K562 (cell line): ENCODE measurements at regions not wholly inside any gene's neighbourhood (a gene's known extent, or its start where the extent isn't known, plus 50 kb on each side); places are given as distances from the start of the nearest gene placed in this dataset.

Source experiments
- AFF1 ChIP-seq, 2 experiments: fragments of 450-650 bp; IDR thresholded peaks; 2 replicates each; pipeline ENCODE4 v1.6.1; 2018; ENCODE audit warnings: mild to moderate bottlenecking in 2 of 2, low read depth in 1 of 2; ENCODE audit not compliant: partially characterized antibody in 2 of 2
- BACH1 ChIP-seq: fragments of 200-800 bp; sonication (Bioruptor generic); IDR thresholded peaks from 2 replicates; pipeline ENCODE4 v1.6.1; 2016; ENCODE audit warnings: missing genetic modification characterization, missing compliant biosample characterization
- ELK3 ChIP-seq: fragments of 450-650 bp; formaldehyde crosslinking; IDR thresholded peaks from 2 replicates; pipeline ENCODE4 v1.4.0; 2020; ENCODE audit warnings: mild to moderate bottlenecking
- NKRF ChIP-seq: fragments of 450-650 bp; IDR thresholded peaks from 2 replicates; pipeline ENCODE4 v1.6.1; 2016; ENCODE audit warnings: borderline replicate concordance
- STAT5B ChIP-seq: fragments of 250-450 bp; sonication (Bioruptor Pico); IDR thresholded peaks from 2 replicates; pipeline ENCODE4 v1.8.0; 2021; ENCODE audit warnings: mild to moderate bottlenecking, inconsistent platforms
- ZNF282 ChIP-seq: sonication (generic); formaldehyde crosslinking; IDR thresholded peaks from 2 replicates; pipeline ENCODE4 v1.8.1; 2023; ENCODE audit warnings: missing genetic modification reagents
- TF ChIP-seq, protein P1 (sequence below), 3 experiments: IDR thresholded peaks in 2 of 3; conservative IDR thresholded peaks in 1 of 3; 2 replicates each; pipeline ENCODE4 v1.5.1; 2011 to 2012; ENCODE audit warnings: low read length in 3 of 3, mild to moderate bottlenecking in 3 of 3, control low read depth in 2 of 3, improper control_type of control experiment in 1 of 3, inconsistent platforms in 1 of 3, low read depth in 1 of 3, mixed read lengths in 1 of 3, moderate library complexity in 1 of 3; ENCODE audit not compliant: insufficient read depth in 2 of 3

GRCh38 chr9:25857147-25857546 is 178.9 kb upstream of the TUSC1 start (continued):
- TF ChIP-seq AFF1 (IDR thresholded peaks at IDR 0.05; ENCODE audit: low read depth in 1 of 2, partially characterized antibody in 2 of 2) (no peak), BACH1 (tag) (no peak), ELK3 (no peak), ZNF282 (CRISPR knock-in tag) (no peak), STAT5B (no peak), NKRF (no peak)
- TF ChIP-seq, protein P1, sequence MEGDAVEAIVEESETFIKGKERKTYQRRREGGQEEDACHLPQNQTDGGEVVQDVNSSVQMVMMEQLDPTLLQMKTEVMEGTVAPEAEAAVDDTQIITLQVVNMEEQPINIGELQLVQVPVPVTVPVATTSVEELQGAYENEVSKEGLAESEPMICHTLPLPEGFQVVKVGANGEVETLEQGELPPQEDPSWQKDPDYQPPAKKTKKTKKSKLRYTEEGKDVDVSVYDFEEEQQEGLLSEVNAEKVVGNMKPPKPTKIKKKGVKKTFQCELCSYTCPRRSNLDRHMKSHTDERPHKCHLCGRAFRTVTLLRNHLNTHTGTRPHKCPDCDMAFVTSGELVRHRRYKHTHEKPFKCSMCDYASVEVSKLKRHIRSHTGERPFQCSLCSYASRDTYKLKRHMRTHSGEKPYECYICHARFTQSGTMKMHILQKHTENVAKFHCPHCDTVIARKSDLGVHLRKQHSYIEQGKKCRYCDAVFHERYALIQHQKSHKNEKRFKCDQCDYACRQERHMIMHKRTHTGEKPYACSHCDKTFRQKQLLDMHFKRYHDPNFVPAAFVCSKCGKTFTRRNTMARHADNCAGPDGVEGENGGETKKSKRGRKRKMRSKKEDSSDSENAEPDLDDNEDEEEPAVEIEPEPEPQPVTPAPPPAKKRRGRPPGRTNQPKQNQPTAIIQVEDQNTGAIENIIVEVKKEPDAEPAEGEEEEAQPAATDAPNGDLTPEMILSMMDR (IDR thresholded peaks at IDR 0.05 in 2 of 3, conservative IDR thresholded peaks at IDR 0.05 in 1 of 3; ENCODE audit: insufficient read depth in 2 of 3, low read depth in 1 of 3, low read length in 3 of 3) = no peak
